ENCODE measurements at regions not wholly inside any gene's neighbourhood (a gene's known extent, or its start where the extent isn't known, plus 50 kb on each side); places are given as distances from the start of the nearest gene placed in this dataset.

DNA sequence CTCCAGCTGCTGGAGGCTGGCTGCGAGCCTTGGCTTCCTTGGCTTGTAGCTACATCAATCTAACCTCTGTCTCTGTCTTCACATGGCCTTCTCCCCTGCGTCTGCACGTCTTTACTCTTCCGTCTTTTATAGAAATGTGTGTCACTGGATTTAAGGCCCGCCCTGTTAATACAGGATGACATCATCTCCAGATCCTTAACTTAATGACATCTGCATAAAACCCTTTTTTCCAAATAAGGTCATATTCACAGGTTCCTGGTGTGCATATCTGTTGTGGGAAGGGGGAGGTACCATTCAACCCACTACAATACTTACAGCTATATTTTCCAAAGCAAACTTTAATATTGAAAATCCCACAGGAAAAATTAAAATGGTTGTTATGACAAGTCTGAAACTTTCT, 165.3 kb upstream of the FOXD3 start:
- Histone ChIP-seq H3K9me2 (ENCODE audit: insufficient read depth) (no peaks in the 10 kb centered on the region), H3K4me3 (no peak overlapping the region), H4K20me1 (ENCODE audit: insufficient read depth) (no peaks in the 10 kb centered on the region), H3K27me3 (ENCODE audit: insufficient read depth, low read depth) (peaks cover 30% of the 10 kb centered on the region; the same call in 1 of the 2 replicates), H3K36me3 (ENCODE audit: low read depth) (no peaks in the 10 kb centered on the region), H3K9me3 (ENCODE audit: insufficient read depth, low read depth) (no peaks in the 10 kb centered on the region), H3K4me1 (replicated peaks; ENCODE audit: insufficient read depth) (no peaks in the 10 kb centered on the region), H3K4me2 (no peak overlapping the region), H3F3A (ENCODE audit: insufficient read depth, low read depth) (no peaks in the 10 kb centered on the region), H2AFZ (no peak overlapping the region), H3K27ac (no peak overlapping the region), H3K79me2 (ENCODE audit: low read depth) (no peaks in the 10 kb centered on the region)
- TF ChIP-seq, protein P1, sequence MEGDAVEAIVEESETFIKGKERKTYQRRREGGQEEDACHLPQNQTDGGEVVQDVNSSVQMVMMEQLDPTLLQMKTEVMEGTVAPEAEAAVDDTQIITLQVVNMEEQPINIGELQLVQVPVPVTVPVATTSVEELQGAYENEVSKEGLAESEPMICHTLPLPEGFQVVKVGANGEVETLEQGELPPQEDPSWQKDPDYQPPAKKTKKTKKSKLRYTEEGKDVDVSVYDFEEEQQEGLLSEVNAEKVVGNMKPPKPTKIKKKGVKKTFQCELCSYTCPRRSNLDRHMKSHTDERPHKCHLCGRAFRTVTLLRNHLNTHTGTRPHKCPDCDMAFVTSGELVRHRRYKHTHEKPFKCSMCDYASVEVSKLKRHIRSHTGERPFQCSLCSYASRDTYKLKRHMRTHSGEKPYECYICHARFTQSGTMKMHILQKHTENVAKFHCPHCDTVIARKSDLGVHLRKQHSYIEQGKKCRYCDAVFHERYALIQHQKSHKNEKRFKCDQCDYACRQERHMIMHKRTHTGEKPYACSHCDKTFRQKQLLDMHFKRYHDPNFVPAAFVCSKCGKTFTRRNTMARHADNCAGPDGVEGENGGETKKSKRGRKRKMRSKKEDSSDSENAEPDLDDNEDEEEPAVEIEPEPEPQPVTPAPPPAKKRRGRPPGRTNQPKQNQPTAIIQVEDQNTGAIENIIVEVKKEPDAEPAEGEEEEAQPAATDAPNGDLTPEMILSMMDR (conservative IDR thresholded peaks at IDR 0.05), result no peak
- no peak for TF ChIP-seq EZH2 (IDR thresholded peaks at IDR 0.05; ENCODE audit: low read depth)
- no peak for DNase-seq
- intact Hi-C loops (cut with micrococcal nuclease; ENCODE audit: unreplicated experiment), result no loop called here
- BruUV-seq (replicated peaks), result no TSS peak
- ChIA-PET POLR2A (ENCODE audit: unreplicated experiment) (no interaction called here), CTCF (no interaction called here)

DNA sequence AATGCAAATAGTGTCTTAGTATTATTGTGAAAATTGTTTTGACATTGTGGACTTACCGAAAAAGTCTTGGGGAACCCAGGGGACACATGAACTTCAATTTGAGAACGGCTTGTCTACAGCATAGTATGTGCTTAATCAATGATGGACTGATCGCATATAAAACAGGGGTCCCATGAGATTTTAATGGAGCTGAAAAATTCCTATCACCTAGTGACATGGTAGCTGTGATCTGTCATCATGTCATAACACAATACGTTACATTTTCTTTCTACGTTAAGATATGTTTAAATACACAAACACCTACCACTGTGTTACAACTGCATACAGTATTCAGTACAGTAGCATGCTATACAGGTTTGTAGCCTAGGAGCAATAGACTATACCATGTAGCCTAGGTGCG, 153.3 kb upstream of the FOXD3 start:
- H3K79me2 ChIP-seq (ENCODE audit: low read depth), result no peaks in the 10 kb centered on the region
- no peak overlapping the region for H2AFZ ChIP-seq
- H3K4me3 ChIP-seq, result no peak overlapping the region
- no peaks in the 10 kb centered on the region for H3K36me3 ChIP-seq (ENCODE audit: low read depth)
- ChIA-PET POLR2A (ENCODE audit: unreplicated experiment) (no interaction called here), CTCF (no interaction called here)
- no peaks in the 10 kb centered on the region for H3K9me3 ChIP-seq (ENCODE audit: insufficient read depth, low read depth)
- no peaks in the 10 kb centered on the region for H3F3A ChIP-seq (ENCODE audit: insufficient read depth, low read depth)
- BruUV-seq (replicated peaks), result no TSS peak
- no peak overlapping the region for H3K4me2 ChIP-seq
- no peak overlapping the region for H3K27ac ChIP-seq
- DNase-seq, result no peak
- H3K27me3 ChIP-seq (ENCODE audit: insufficient read depth, low read depth), result peaks cover 66% of the 10 kb centered on the region
- H4K20me1 ChIP-seq (ENCODE audit: insufficient read depth), result no peaks in the 10 kb centered on the region
- no peaks in the 10 kb centered on the region for H3K4me1 ChIP-seq (replicated peaks; ENCODE audit: insufficient read depth)
- no peaks in the 10 kb centered on the region; the same call in 1 of the 2 replicates for H3K9me2 ChIP-seq (ENCODE audit: insufficient read depth)
- TF ChIP-seq, protein P1 (conservative IDR thresholded peaks at IDR 0.05), result no peak
- TF ChIP-seq EZH2 (IDR thresholded peaks at IDR 0.05; ENCODE audit: low read depth), result no peak
- intact Hi-C loops (cut with micrococcal nuclease; ENCODE audit: unreplicated experiment), result no loop called here

DNA sequence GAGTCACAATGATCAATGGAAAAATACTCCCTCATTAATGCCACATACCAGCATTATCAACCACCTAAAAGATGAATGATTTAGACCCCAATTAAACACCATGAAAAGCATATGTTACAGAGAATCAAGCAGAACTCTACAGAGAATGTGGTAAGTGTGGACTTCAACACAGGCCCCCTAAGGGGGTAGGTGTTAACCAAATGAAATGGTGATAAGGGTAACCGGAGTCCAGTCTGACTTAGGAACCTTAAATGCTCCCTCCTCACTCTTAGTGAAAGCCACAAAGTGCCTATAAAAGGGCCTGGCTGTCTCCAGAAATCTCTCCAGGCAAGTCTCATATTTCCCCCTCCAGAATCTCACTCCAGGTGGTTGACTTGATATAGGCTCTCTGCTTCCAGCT, 149.2 kb upstream of the FOXD3 start:
- no peaks in the 10 kb centered on the region for H3K9me3 ChIP-seq (ENCODE audit: insufficient read depth, low read depth)
- DNase-seq, result no peak
- H3K36me3 ChIP-seq (ENCODE audit: low read depth), result no peaks in the 10 kb centered on the region
- TF ChIP-seq EZH2 (IDR thresholded peaks at IDR 0.05; ENCODE audit: low read depth), result no peak
- TF ChIP-seq, protein P1 (conservative IDR thresholded peaks at IDR 0.05), result no peak
- H2AFZ ChIP-seq, result no peak overlapping the region
- H3F3A ChIP-seq (ENCODE audit: insufficient read depth, low read depth), result no peaks in the 10 kb centered on the region
- no peak overlapping the region for H3K4me3 ChIP-seq
- no peaks in the 10 kb centered on the region for H3K79me2 ChIP-seq (ENCODE audit: low read depth)
- no peak overlapping the region for H3K27ac ChIP-seq
- no peak overlapping the region for H3K4me2 ChIP-seq
- no TSS peak for BruUV-seq (replicated peaks)
- intact Hi-C loops (cut with micrococcal nuclease; ENCODE audit: unreplicated experiment), result no loop called here
- ChIA-PET CTCF (no interaction called here), POLR2A (ENCODE audit: unreplicated experiment) (no interaction called here)
- H3K9me2 ChIP-seq (ENCODE audit: insufficient read depth), result no peaks in the 10 kb centered on the region
- no peaks in the 10 kb centered on the region for H4K20me1 ChIP-seq (ENCODE audit: insufficient read depth)
- H3K4me1 ChIP-seq (replicated peaks; ENCODE audit: insufficient read depth), result no peaks in the 10 kb centered on the region
- H3K27me3 ChIP-seq (ENCODE audit: insufficient read depth, low read depth), result peaks cover 34% of the 10 kb centered on the region; the same call in 1 of the 2 replicates
